Esophagus muscularis mucosa (tissue), 4 donors: ENCODE measurements at regions not wholly inside any gene's neighbourhood (a gene's known extent, or its start where the extent isn't known, plus 50 kb on each side); places are given as distances from the start of the nearest gene placed in this dataset.

Source experiments
- CTCF ChIP-seq, 3 experiments: fragments of 200-600 bp in 2 of 3; fragments of 450-650 bp in 1 of 3; sonication (generic) in 2 of 3; IDR thresholded peaks; one replicate each; pipeline ENCODE4 v1.5.1; 2017 to 2019; ENCODE audit warnings: antibody characterized with exemption in 3 of 3, mild to moderate bottlenecking in 2 of 3, moderate library complexity in 1 of 3
- EP300 ChIP-seq: sonication (generic); formaldehyde crosslinking; IDR thresholded peaks from one replicate; pipeline ENCODE4 v1.6.1; 2017; ENCODE audit warnings: antibody characterized with exemption
- POLR2A ChIP-seq: fragments of 450-650 bp; IDR thresholded peaks from one replicate; pipeline ENCODE4 v1.6.1; 2017; ENCODE audit warnings: antibody characterized with exemption, moderate library complexity, mild to moderate bottlenecking, low read depth
- POLR2AphosphoS5 ChIP-seq, 2 donors: sonication (generic); formaldehyde crosslinking; IDR thresholded peaks; one replicate each; pipeline ENCODE4 v1.6.1; 2017; ENCODE audit warnings: antibody characterized with exemption in 2 of 2

GRCh38 chr19:33891773-33892172 is 95.1 kb downstream of the KCTD15 start:
- TF ChIP-seq POLR2AphosphoS5 (IDR thresholded peaks at IDR 0.05) (no peak), POLR2A (no peak), CTCF (IDR thresholded peaks at IDR 0.05) (no peak), EP300 (no peak)
